H9 (cell line): ENCODE measurements at regions not wholly inside any gene's neighbourhood (a gene's known extent, or its start where the extent isn't known, plus 50 kb on each side); places are given as distances from the start of the nearest gene placed in this dataset.

Source experiments
- DNase-seq: peaks from one replicate; pipeline ENCODE4 v3.0.0-alpha.2; 2017
- H2AFZ ChIP-seq: one replicate; pipeline ENCODE4 v1.6.1; 2013; ENCODE audit warnings: mild to moderate bottlenecking, low read length, control low read depth, moderate library complexity
- H2AK5ac ChIP-seq: 2 replicates; pipeline ENCODE4 v1.6.1; 2013; ENCODE audit warnings: low read length, control low read depth, mixed read lengths; ENCODE audit not compliant: insufficient read length
- H2BK120ac ChIP-seq: one replicate; pipeline ENCODE4 v1.6.1; 2013; ENCODE audit warnings: low read depth, mild to moderate bottlenecking, low read length, control low read depth, inconsistent platforms; ENCODE audit not compliant: poor library complexity, severe bottlenecking
- H2BK12ac ChIP-seq: 2 replicates; pipeline ENCODE4 v1.6.1; 2013; ENCODE audit warnings: low read length, control low read depth, mixed read lengths, low read depth; ENCODE audit not compliant: insufficient read length
- H2BK15ac ChIP-seq: 2 replicates; pipeline ENCODE4 v1.6.1; 2013; ENCODE audit warnings: low read depth, low read length, control low read depth
- H2BK20ac ChIP-seq: one replicate; pipeline ENCODE4 v1.6.1; 2013; ENCODE audit warnings: low read depth, mild to moderate bottlenecking, low read length, control low read depth, inconsistent platforms; ENCODE audit not compliant: poor library complexity, severe bottlenecking
- H2BK5ac ChIP-seq: 2 replicates; pipeline ENCODE4 v1.6.1; 2013; ENCODE audit warnings: low read length, control low read depth, mixed read lengths; ENCODE audit not compliant: insufficient read length
- H3K14ac ChIP-seq: 2 replicates; pipeline ENCODE4 v1.6.1; 2013; ENCODE audit warnings: low read length, control low read depth; ENCODE audit not compliant: insufficient read depth
- H3K18ac ChIP-seq: 2 replicates; pipeline ENCODE4 v1.6.1; 2013; ENCODE audit warnings: low read depth, mild to moderate bottlenecking, mixed read lengths, low read length, control low read depth; ENCODE audit not compliant: insufficient read length
- H3K23ac ChIP-seq: 2 replicates; pipeline ENCODE4 v1.6.1; 2013; ENCODE audit warnings: low read length, control low read depth, mixed read lengths, low read depth; ENCODE audit not compliant: insufficient read length
- H3K23me2 ChIP-seq: 2 replicates; pipeline ENCODE4 v1.6.1; 2013; ENCODE audit warnings: low read depth, mild to moderate bottlenecking, mixed read lengths, low read length, control low read depth; ENCODE audit not compliant: insufficient read length, poor library complexity, severe bottlenecking
- H3K27ac ChIP-seq: 2 replicates; pipeline ENCODE4 v1.5.1; 2013; ENCODE audit warnings: low read length, control low read depth, mixed read lengths, low read depth; ENCODE audit not compliant: insufficient read length
- H3K27me3 ChIP-seq: 2 replicates; pipeline ENCODE4 v1.6.1; 2013; ENCODE audit warnings: low read length, control low read depth, inconsistent platforms; ENCODE audit not compliant: insufficient read depth
- H3K4ac ChIP-seq: 2 replicates; pipeline ENCODE4 v1.6.1; 2013; ENCODE audit warnings: low read depth, mild to moderate bottlenecking, control low read depth, inconsistent platforms, low read length, moderate library complexity
- H3K4me1 ChIP-seq: 2 replicates; pipeline ENCODE4 v1.6.1; 2013; ENCODE audit warnings: low read length, control low read depth, inconsistent platforms; ENCODE audit not compliant: insufficient read depth
- H3K4me2 ChIP-seq: 2 replicates; pipeline ENCODE4 v1.6.1; 2013; ENCODE audit warnings: low read length, control low read depth, mixed read lengths; ENCODE audit not compliant: insufficient read length, insufficient read depth
- H3K56ac ChIP-seq: 2 replicates; pipeline ENCODE4 v1.6.1; 2013; ENCODE audit warnings: low read depth, mild to moderate bottlenecking, mixed read lengths, low read length, control low read depth; ENCODE audit not compliant: insufficient read length
- H3K79me1 ChIP-seq: 2 replicates; pipeline ENCODE4 v1.6.1; 2013; ENCODE audit warnings: low read depth, mild to moderate bottlenecking, moderate library complexity, low read length, control low read depth, inconsistent platforms; ENCODE audit not compliant: insufficient read depth, poor library complexity, severe bottlenecking
- H3K79me2 ChIP-seq: 2 replicates; pipeline ENCODE4 v1.6.1; 2013; ENCODE audit warnings: low read length, control low read depth, inconsistent platforms; ENCODE audit not compliant: insufficient read depth
- H3K9ac ChIP-seq: 2 replicates; pipeline ENCODE4 v1.6.1; 2013; ENCODE audit warnings: low read length, control low read depth, mixed read lengths; ENCODE audit not compliant: insufficient read length; ENCODE audit errors: extremely low read depth
- H3K9me3 ChIP-seq: one replicate; pipeline ENCODE4 v1.6.1; 2013; ENCODE audit warnings: low read depth, low read length, inconsistent platforms; ENCODE audit not compliant: control insufficient read depth
- H3T11ph ChIP-seq: one replicate; pipeline ENCODE4 v1.6.1; 2013; ENCODE audit warnings: mild to moderate bottlenecking, low read length, control low read depth, inconsistent platforms
- H4K20me1 ChIP-seq: one replicate; pipeline ENCODE4 v1.6.1; 2013; ENCODE audit not compliant: control insufficient read depth, insufficient read length, insufficient read depth
- H4K5ac ChIP-seq: 2 replicates; pipeline ENCODE4 v1.6.1; 2013; ENCODE audit warnings: low read depth, mild to moderate bottlenecking, mixed read lengths, low read length, control low read depth; ENCODE audit not compliant: insufficient read length
- H4K8ac ChIP-seq: replicated peaks from 2 replicates; pipeline ENCODE4 v1.6.1; 2013; ENCODE audit warnings: low read length, control low read depth, mixed read lengths, low read depth; ENCODE audit not compliant: insufficient read length
- H4K91ac ChIP-seq: 2 replicates; pipeline ENCODE4 v1.6.1; 2013; ENCODE audit warnings: low read depth, mild to moderate bottlenecking, moderate library complexity, mixed read lengths, low read length, control low read depth; ENCODE audit not compliant: insufficient read length
- H3K27ac Mint-ChIP-seq, 3 experiments: 2 replicates in 2 of 3; 3 replicates in 1 of 3; pipeline ENCODE4 v1.8.0; 2020 to 2021; ENCODE audit warnings: mixed read lengths in 3 of 3, mild to moderate bottlenecking in 1 of 3, moderate library complexity in 1 of 3
- H3K27me3 Mint-ChIP-seq: 2 replicates; pipeline ENCODE4 v1.8.0; 2021; ENCODE audit warnings: low read depth, mild to moderate bottlenecking, moderate library complexity, mixed read lengths
- H3K36me3 Mint-ChIP-seq, 3 experiments: 2 replicates in 2 of 3; 3 replicates in 1 of 3; pipeline ENCODE4 v1.8.0; 2020 to 2021; ENCODE audit warnings: low read depth in 3 of 3, mixed read lengths in 3 of 3; ENCODE audit not compliant: insufficient read depth in 1 of 3
- H3K4me1 Mint-ChIP-seq, 2 experiments: 2 replicates each; pipeline ENCODE4 v1.8.0; 2020; ENCODE audit warnings: mixed read lengths in 2 of 2
- H3K4me3 Mint-ChIP-seq, 2 experiments: 2 replicates in 1 of 2; 3 replicates in 1 of 2; pipeline ENCODE4 v1.8.0; 2020 to 2021; ENCODE audit warnings: mild to moderate bottlenecking in 2 of 2, mixed read lengths in 2 of 2, moderate library complexity in 1 of 2
- H3K9me3 Mint-ChIP-seq, 2 experiments: 2 replicates in 1 of 2; 3 replicates in 1 of 2; pipeline ENCODE4 v1.8.0; 2020; ENCODE audit warnings: mild to moderate bottlenecking in 2 of 2, mixed read lengths in 2 of 2, moderate library complexity in 1 of 2
- WGBS: extraction: QIAGEN DNeasy Blood & Tissue Kit; methylation state at CpG from one replicate; pipeline ENCODE4 v1.1.7; 2013; ENCODE audit warnings: missing lambda C conversion rate, low lambda C conversion rate, mixed read lengths; ENCODE audit not compliant: insufficient read length; ENCODE audit errors: extremely low coverage; 5-methylcytosine and 5-hydroxymethylcytosine counted together
- TF ChIP-seq, protein P1 (sequence below): fragments of 200-600 bp; sonication (generic); conservative IDR thresholded peaks from 3 replicates; pipeline ENCODE4 v1.8.0; 2021; ENCODE audit warnings: antibody characterized with exemption, mild to moderate bottlenecking

DNA sequence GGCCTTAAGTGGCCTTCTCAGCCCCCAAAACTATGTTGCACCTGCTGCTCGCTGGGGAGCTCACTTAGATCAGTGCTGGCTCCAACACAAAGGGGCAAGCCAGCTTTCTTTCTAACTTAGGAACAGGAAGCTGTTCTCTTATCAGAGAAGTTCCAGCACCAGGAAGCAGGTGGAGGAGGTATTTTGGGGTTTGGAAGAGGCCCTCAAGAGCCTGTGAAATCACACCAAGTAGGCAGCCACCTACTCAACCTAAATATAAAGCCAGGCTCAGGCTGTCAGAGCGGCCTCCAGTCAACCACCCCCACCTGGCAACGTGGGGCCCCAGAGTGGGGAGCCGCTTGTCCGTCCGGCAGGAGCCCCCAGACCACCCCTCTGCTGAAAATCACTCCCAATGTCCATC is 152.8 kb downstream of the OLFM1 start:
- Histone ChIP-seq H3K9me3 (no peaks in the 10 kb centered on the region), H3K4me1 (no peaks in the 10 kb centered on the region; the same call in 1 of the 2 replicates), H4K91ac (no peak overlapping the region), H3K9ac (no peak overlapping the region), H3K14ac (no peak overlapping the region), H3K23ac (no peak overlapping the region), H3K79me1 (no peaks in the 10 kb centered on the region), H3K23me2 (no peaks in the 10 kb centered on the region), H3K27ac (no peak overlapping the region), H3K18ac (no peak overlapping the region), H2BK12ac (no peak overlapping the region), H3T11ph (no peak overlapping the region), H2BK20ac (no peak overlapping the region), H2BK5ac (no peak overlapping the region), H2BK120ac (no peak overlapping the region), H3K79me2 (no peaks in the 10 kb centered on the region), H2AK5ac (no peak overlapping the region), H4K5ac (no peak overlapping the region), H2AFZ (no peak overlapping the region), H2BK15ac (no peak overlapping the region), H3K56ac (no peak overlapping the region), H3K4ac (no peak overlapping the region), H3K27me3 (no peaks in the 10 kb centered on the region), H4K8ac (no peak overlapping the region), H4K20me1 (no peaks in the 10 kb centered on the region), H3K4me2 (no peak overlapping the region)
- no peaks in the 10 kb centered on the region for H3K9me3 Mint-ChIP-seq
- H3K27ac Mint-ChIP-seq, result no peak overlapping the region; a peak in 2 of 7 replicates
- no peak overlapping the region for H3K4me3 Mint-ChIP-seq
- peaks cover 10 to 12% of the 10 kb centered on the region in 2 experiments; a peak in 3 of 4 replicates for H3K4me1 Mint-ChIP-seq
- no peak for DNase-seq
- no peaks in the 10 kb centered on the region for H3K36me3 Mint-ChIP-seq
- peaks cover 2% of the 10 kb centered on the region; the same call in 1 of the 2 replicates for H3K27me3 Mint-ChIP-seq
- TF ChIP-seq, protein P1, sequence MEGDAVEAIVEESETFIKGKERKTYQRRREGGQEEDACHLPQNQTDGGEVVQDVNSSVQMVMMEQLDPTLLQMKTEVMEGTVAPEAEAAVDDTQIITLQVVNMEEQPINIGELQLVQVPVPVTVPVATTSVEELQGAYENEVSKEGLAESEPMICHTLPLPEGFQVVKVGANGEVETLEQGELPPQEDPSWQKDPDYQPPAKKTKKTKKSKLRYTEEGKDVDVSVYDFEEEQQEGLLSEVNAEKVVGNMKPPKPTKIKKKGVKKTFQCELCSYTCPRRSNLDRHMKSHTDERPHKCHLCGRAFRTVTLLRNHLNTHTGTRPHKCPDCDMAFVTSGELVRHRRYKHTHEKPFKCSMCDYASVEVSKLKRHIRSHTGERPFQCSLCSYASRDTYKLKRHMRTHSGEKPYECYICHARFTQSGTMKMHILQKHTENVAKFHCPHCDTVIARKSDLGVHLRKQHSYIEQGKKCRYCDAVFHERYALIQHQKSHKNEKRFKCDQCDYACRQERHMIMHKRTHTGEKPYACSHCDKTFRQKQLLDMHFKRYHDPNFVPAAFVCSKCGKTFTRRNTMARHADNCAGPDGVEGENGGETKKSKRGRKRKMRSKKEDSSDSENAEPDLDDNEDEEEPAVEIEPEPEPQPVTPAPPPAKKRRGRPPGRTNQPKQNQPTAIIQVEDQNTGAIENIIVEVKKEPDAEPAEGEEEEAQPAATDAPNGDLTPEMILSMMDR, result no peak
- no CpG with 5 or more reads among the region's 6 CpGs for WGBS
